ENCODE measurements at regions not wholly inside any gene's neighbourhood (a gene's known extent, or its start where the extent isn't known, plus 50 kb on each side); places are given as distances from the start of the nearest gene placed in this dataset.

DNA sequence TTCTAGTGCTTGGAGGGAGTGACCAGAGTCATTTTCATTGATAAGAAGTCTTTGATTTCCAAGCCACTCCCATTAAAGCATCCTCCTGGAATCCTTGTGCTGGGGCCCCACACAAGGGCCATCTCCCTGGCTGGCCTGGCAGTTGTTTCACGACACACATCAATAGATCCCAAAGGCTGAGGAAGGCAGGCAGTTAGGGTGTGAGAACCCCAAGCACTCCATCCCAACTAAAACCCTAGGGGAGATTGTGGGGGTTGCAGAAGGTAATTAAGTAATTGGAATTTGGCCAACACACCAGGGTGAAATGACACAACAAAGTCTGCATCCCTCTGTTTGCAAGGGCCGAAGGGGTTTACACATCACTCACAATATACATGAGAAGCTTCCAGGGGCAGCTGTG lies 578.1 kb upstream of the SYT4 start:
- H3K27me3 Mint-ChIP-seq, result no peaks in the 10 kb centered on the region
- Histone ChIP-seq H3K4me3 (ENCODE audit: control extremely low read depth in 1 of 5, extremely low read depth in 1 of 5, insufficient read depth in 1 of 5, low read depth in 2 of 5, low read length in 4 of 5) (no peak overlapping the region), H2AFZ (ENCODE audit: insufficient read depth, low read depth, low read length, poor library complexity, severe bottlenecking) (no peak overlapping the region), H3K4me2 (replicated peaks; ENCODE audit: low read depth, low read length, poor library complexity, severe bottlenecking) (no peak overlapping the region), H3K36me3 (replicated peaks in 1 of 2; ENCODE audit: control extremely low read depth in 1 of 2, control insufficient read depth in 1 of 2, extremely low read depth in 1 of 2, insufficient read depth in 2 of 2, low read length in 1 of 2) (no peaks in the 10 kb centered on the region), H4K20me1 (ENCODE audit: control insufficient read depth, insufficient read depth, low read length, poor library complexity, severe bottlenecking) (no peaks in the 10 kb centered on the region), H3K27ac (ENCODE audit: low read length in 2 of 2) (no peak overlapping the region), H3K4me1 (ENCODE audit: control insufficient read depth in 2 of 2, insufficient read depth in 2 of 2, low read length in 2 of 2) (no peaks in the 10 kb centered on the region), H3K9me3 (ENCODE audit: control extremely low read depth in 1 of 3, control insufficient read depth in 2 of 3, insufficient read depth in 1 of 3, low read length in 2 of 3) (no peaks in the 10 kb centered on the region), H3K9ac (ENCODE audit: low read length) (no peak overlapping the region), H3K27me3 (replicated peaks in 1 of 4; ENCODE audit: control extremely low read depth in 1 of 4, control insufficient read depth in 3 of 4, insufficient read depth in 4 of 4, low read length in 3 of 4) (no peaks in the 10 kb centered on the region), H3K79me2 (ENCODE audit: control insufficient read depth, insufficient read depth, low read length) (no peaks in the 10 kb centered on the region)
- POLR2A ChIA-PET, result no interaction called here
- CTCF ChIA-PET, result no interaction called here
- DNase-seq (no peak), ATAC-seq (ENCODE audit: low read depth) (no peak)
- WGBS (ENCODE audit: insufficient coverage), result no CpG with 5 or more reads among the region's 2 CpGs
- no peak overlapping the region for H3K27ac Mint-ChIP-seq
- intact Hi-C loops (cut with micrococcal nuclease), result no loop called here
- no peak for TF ChIP-seq CTCF (IDR thresholded peaks at IDR 0.05)
- no peaks in the 10 kb centered on the region for H3K9me3 Mint-ChIP-seq (ENCODE audit: insufficient read depth)
- H3K4me1 Mint-ChIP-seq, result no peaks in the 10 kb centered on the region
- no peak overlapping the region for H3K4me3 Mint-ChIP-seq

- no peak overlapping the region for H3K4me3 Mint-ChIP-seq
- no peak overlapping the region for H3K27ac ChIP-seq (ENCODE audit: low read length in 2 of 2)
- TF ChIP-seq EZH2 (IDR thresholded peaks at IDR 0.05; ENCODE audit: borderline replicate concordance, insufficient read depth, low read depth, low read length, poor library complexity, severe bottlenecking), result no peak
- no peaks in the 10 kb centered on the region for H3K27me3 ChIP-seq (replicated peaks in 1 of 4; ENCODE audit: control extremely low read depth in 1 of 4, control insufficient read depth in 3 of 4, insufficient read depth in 4 of 4, low read length in 3 of 4)
- H4K20me1 ChIP-seq (ENCODE audit: control insufficient read depth, insufficient read depth, low read length, poor library complexity, severe bottlenecking), result no peaks in the 10 kb centered on the region
- no peaks in the 10 kb centered on the region for H3K4me1 ChIP-seq (ENCODE audit: control insufficient read depth in 2 of 2, insufficient read depth in 2 of 2, low read length in 2 of 2)
- no peak overlapping the region for H2AFZ ChIP-seq (ENCODE audit: insufficient read depth, low read depth, low read length, poor library complexity, severe bottlenecking)
- H3K4me2 ChIP-seq (replicated peaks; ENCODE audit: low read depth, low read length, poor library complexity, severe bottlenecking), result no peak overlapping the region
- DNase-seq (no peak), ATAC-seq (ENCODE audit: low read depth) (no peak)
- no peaks in the 10 kb centered on the region for H3K36me3 ChIP-seq (replicated peaks in 1 of 2; ENCODE audit: control extremely low read depth in 1 of 2, control insufficient read depth in 1 of 2, extremely low read depth in 1 of 2, insufficient read depth in 2 of 2, low read length in 1 of 2)
- no peaks in the 10 kb centered on the region for H3K79me2 ChIP-seq (ENCODE audit: control insufficient read depth, insufficient read depth, low read length)
- no peaks in the 10 kb centered on the region for H3K9me3 ChIP-seq (ENCODE audit: control extremely low read depth in 1 of 3, control insufficient read depth in 2 of 3, insufficient read depth in 1 of 3, low read length in 2 of 3)
- POLR2A ChIA-PET, result no interaction called here
- no peaks in the 10 kb centered on the region for H3K4me1 Mint-ChIP-seq
- no peak overlapping the region for H3K27ac Mint-ChIP-seq
- no peaks in the 10 kb centered on the region for H3K27me3 Mint-ChIP-seq
- intact Hi-C loops (cut with micrococcal nuclease), result no loop called here
- CTCF ChIA-PET, result no interaction called here
- H3K4me3 ChIP-seq (ENCODE audit: control extremely low read depth in 1 of 5, extremely low read depth in 1 of 5, insufficient read depth in 1 of 5, low read depth in 2 of 5, low read length in 4 of 5), result no peak overlapping the region
- no peaks in the 10 kb centered on the region for H3K9me3 Mint-ChIP-seq (ENCODE audit: insufficient read depth)
- 100% methylated on average over 1 of the region's 1 CpG for WGBS (ENCODE audit: insufficient coverage)
- no peak overlapping the region for H3K9ac ChIP-seq (ENCODE audit: low read length)
Measured at GRCh38 chr18:43863180-43863579, 585.9 kb upstream of the SYT4 start.

Measured in B cell (primary cell).